Transverse colon (tissue), 4 donors: ENCODE measurements at regions not wholly inside any gene's neighbourhood (a gene's known extent, or its start where the extent isn't known, plus 50 kb on each side); places are given as distances from the start of the nearest gene placed in this dataset.
A peak's percentile ranks its signal among the peaks of the same experiment; 100 is the strongest.

ENCODE experiments used
- DNase-seq: peaks from one replicate; pipeline ENCODE4 v3.0.0-alpha.2; 2019
- H3K27ac ChIP-seq, 4 donors: fragments of 200-600 bp; sonication (generic); 2 replicates each; pipeline ENCODE4 v1.5.1; 2016 to 2018; ENCODE audit warnings: inconsistent platforms in 4 of 4
- H3K27me3 ChIP-seq: fragments of 200-600 bp; sonication (generic); 2 replicates; pipeline ENCODE4 v1.5.1; 2017; ENCODE audit warnings: inconsistent platforms
- H3K36me3 ChIP-seq, 4 donors: fragments of 200-600 bp; sonication (generic); 2 replicates each; pipeline ENCODE4 v1.5.1; 2017 to 2019; ENCODE audit warnings: inconsistent platforms in 4 of 4
- H3K4me1 ChIP-seq, 4 donors: fragments of 200-600 bp; sonication (generic); 2 replicates each; pipeline ENCODE4 v1.5.1; 2017 to 2020; ENCODE audit warnings: inconsistent platforms in 4 of 4
- H3K4me3 ChIP-seq, 4 donors: fragments of 200-600 bp; sonication (generic); 1 replicate in 1 of 4; 2 replicates in 3 of 4; pipeline versions ENCODE4 v1.5.1 to v1.6.1; 2017 to 2019; ENCODE audit warnings: inconsistent platforms in 4 of 4
- H3K9me3 ChIP-seq, 2 donors: fragments of 200-600 bp; sonication (generic); 2 replicates each; pipeline ENCODE4 v1.5.1; 2017 to 2019; ENCODE audit warnings: inconsistent platforms in 2 of 2
- EP300 ChIP-seq: sonication (generic); formaldehyde crosslinking; IDR thresholded peaks from one replicate; pipeline ENCODE4 v1.6.1; 2017; ENCODE audit warnings: antibody characterized with exemption, low read depth
- POLR2A ChIP-seq: fragments of 450-650 bp; IDR thresholded peaks from one replicate; pipeline ENCODE4 v1.6.1; 2016; ENCODE audit warnings: antibody characterized with exemption, mild to moderate bottlenecking, moderate library complexity
- POLR2AphosphoS5 ChIP-seq, 3 donors: sonication (generic); formaldehyde crosslinking; IDR thresholded peaks; one replicate each; pipeline ENCODE4 v1.6.1; 2016; ENCODE audit warnings: antibody characterized with exemption in 3 of 3
- WGBS, 2 donors: methylation state at CpG; one replicate each; pipeline ENCODE4 v1.1.5; 2018; ENCODE audit warnings: low coverage in 1 of 2; 5-methylcytosine and 5-hydroxymethylcytosine counted together
- in situ Hi-C, 4 donors: fragments of 200-750 bp; cut with MboI; loops; one replicate each; pipeline versions ENCODE4 v1.15.0 to v1.15.1; 2017; ENCODE audit warnings: low sequenced_read_pairs in 3 of 4, low pct_ligation_motif_present in 1 of 4, low pct_unique_long_range_greater_than_20kb in 1 of 4
- intact Hi-C: fragments of 100-400 bp; cut with DNase I; formaldehyde crosslinking; loops from one replicate; pipeline ENCODE4 v1.15.1; 2023; ENCODE audit warnings: low total_unique reads
- TF ChIP-seq, protein P1 (sequence below), 5 experiments: fragments of 200-600 bp in 3 of 5; fragments of 450-650 bp in 2 of 5; sonication (generic) in 3 of 5; IDR thresholded peaks; 1 replicate in 2 of 5; 2 replicates in 3 of 5; pipeline ENCODE4 v1.5.1; 2016 to 2017; ENCODE audit warnings: antibody characterized with exemption in 5 of 5, inconsistent platforms in 3 of 5, mild to moderate bottlenecking in 2 of 5, moderate library complexity in 1 of 5

DNA sequence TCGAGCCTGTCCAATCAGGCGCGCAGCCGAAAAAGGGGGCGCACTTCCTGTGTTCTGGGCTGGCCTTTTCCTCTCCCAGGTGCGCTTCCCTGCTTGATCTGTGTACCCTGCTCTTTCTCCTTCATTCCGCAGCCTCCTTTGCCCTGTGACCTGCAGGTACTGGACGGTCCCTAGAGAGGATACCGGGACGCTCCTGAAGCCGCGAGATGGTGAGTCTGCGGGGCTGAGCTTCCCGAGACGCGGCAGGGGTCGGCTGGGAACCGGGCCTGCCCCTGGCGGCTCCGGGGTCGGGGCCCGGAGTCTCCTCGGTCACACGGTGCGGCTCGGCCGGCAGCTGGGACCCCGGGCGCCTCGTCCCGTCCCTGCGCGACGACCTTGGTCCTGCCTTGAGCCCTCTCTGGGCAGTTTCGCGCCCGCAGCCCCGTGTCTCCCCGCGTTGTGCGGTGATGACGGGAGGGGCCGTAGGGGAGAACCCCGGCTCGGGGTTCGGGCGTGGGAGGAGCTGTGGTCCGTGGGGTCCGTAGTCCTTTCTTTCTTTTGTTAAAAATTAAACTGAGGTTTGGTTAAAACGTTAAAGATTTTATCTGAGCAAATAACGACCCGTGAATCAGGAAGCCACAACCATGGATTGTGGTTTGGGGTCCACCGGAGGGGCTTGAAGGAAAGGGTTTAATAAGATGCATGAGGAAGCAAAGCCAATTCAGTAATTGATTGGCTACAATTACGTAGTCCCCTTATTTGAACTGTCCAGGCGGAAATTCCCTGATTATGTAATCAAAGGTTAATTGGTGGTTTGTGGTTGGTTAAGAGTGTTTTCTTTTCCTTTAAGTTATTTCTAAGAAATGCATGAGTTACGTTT lies 172.8 kb upstream of the ZNF267 start:
- intact Hi-C loops = no loop called here
- Histone ChIP-seq H3K9me3 (no peaks in the 10 kb centered on the region), H3K27me3 (no peaks in the 10 kb centered on the region), H3K36me3 (peaks cover 0 to 16% (median 5%) of the 10 kb centered on the region in 4 donors), H3K4me3 (peak overlapping the region; percentile 72 to 89 (median 86)), H3K27ac (peak overlapping the region; percentile 50 to 84 (median 76)), H3K4me1 (peaks cover 0 to 13% (median 8%) of the 10 kb centered on the region in 4 donors)
- TF ChIP-seq, protein P1, sequence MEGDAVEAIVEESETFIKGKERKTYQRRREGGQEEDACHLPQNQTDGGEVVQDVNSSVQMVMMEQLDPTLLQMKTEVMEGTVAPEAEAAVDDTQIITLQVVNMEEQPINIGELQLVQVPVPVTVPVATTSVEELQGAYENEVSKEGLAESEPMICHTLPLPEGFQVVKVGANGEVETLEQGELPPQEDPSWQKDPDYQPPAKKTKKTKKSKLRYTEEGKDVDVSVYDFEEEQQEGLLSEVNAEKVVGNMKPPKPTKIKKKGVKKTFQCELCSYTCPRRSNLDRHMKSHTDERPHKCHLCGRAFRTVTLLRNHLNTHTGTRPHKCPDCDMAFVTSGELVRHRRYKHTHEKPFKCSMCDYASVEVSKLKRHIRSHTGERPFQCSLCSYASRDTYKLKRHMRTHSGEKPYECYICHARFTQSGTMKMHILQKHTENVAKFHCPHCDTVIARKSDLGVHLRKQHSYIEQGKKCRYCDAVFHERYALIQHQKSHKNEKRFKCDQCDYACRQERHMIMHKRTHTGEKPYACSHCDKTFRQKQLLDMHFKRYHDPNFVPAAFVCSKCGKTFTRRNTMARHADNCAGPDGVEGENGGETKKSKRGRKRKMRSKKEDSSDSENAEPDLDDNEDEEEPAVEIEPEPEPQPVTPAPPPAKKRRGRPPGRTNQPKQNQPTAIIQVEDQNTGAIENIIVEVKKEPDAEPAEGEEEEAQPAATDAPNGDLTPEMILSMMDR (IDR thresholded peaks at IDR 0.05) = peak in 2 of 5 experiments; percentile 6 to 9
- TF ChIP-seq POLR2A = peak; percentile 43
- peak in 1 of 3 donors; percentile 34 for TF ChIP-seq POLR2AphosphoS5 (IDR thresholded peaks at IDR 0.05)
- no peak for TF ChIP-seq EP300
- DNase-seq = peak; percentile 93
- WGBS, 2 donors = 1 to 8% methylated on average over 6 to 56 of the region's 56 CpGs
- in situ Hi-C loops = loop anchor here in 1 of 4 donors (25.0 kb wide), 1 partner anchor 738 kb away; the partner anchor contains the start of gene SETD1A

DNA sequence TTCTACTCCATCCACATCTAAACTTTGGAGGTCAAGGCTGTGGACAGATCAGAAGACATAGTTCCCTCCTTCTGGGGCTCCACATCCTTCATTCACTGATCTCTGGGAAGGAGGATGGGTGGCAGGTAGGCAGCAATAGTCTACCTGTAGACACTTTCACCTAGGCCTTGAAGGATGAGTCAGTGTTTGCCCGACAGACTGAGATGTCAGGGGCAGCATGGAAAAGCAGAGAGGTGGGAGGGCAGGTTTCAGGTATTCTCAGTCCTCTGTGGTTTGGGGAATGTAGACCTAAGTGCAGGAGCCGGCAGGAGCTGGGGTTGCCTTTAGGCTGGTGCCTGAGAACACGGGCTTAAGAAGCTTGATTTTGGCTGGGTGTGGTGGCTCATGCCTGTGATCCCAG lies 171.9 kb upstream of the ZNF267 start:
- Histone ChIP-seq H3K36me3 (peaks cover 0 to 23% (median 9%) of the 10 kb centered on the region in 4 donors), H3K9me3 (no peaks in the 10 kb centered on the region), H3K27ac (peak overlapping the region in 1 of 4 donors; percentile 74), H3K4me3 (peak overlapping the region in 1 of 4 donors; percentile 89), H3K4me1 (peaks cover 0 to 13% (median 8%) of the 10 kb centered on the region in 4 donors), H3K27me3 (no peaks in the 10 kb centered on the region)
- DNase-seq = no peak
- intact Hi-C loops = no loop called here
- WGBS, 2 donors = 63% methylated on average over 3 of the region's 3 CpGs; no CpG with 5 or more reads in 1 of the 2 donors
- TF ChIP-seq, protein P1 (IDR thresholded peaks at IDR 0.05) = no peak
- TF ChIP-seq POLR2A (no peak), POLR2AphosphoS5 (IDR thresholded peaks at IDR 0.05) (no peak), EP300 (no peak)
- in situ Hi-C loops = loop anchor here in 1 of 4 donors (25.0 kb wide), 1 partner anchor 739 kb away; the partner anchor contains the start of gene SETD1A

DNA sequence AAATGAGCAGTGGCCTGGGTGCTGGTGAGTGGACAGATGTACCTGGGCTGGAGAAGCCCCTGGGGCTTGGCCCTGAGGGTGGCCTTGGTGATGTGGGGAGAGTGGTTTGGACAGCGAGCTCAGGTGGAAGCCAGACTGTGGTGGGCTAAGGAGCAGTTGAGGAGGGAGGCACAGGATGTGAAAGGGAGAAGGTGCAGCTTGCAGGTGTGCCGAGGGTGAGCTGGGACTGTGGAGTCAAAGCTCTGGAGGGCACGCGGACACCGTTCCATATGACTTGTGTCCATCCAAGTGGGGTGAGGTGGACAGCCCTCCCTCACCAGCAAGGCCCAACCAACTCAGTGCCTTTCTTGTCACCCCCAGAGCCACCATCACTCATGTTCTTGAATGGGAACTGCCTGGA lies 170.8 kb upstream of the ZNF267 start:
- WGBS, 2 donors = 97 to 100% methylated on average over 1 to 5 of the region's 5 CpGs
- intact Hi-C loops (no loop called here), in situ Hi-C loops (loop anchor here in 1 of 4 donors (25.0 kb wide), 1 partner anchor 740 kb away; the partner anchor contains the start of gene SETD1A)
- no peak overlapping the region for H3K4me3 ChIP-seq
- TF ChIP-seq POLR2A = no peak
- no peak for TF ChIP-seq EP300
- TF ChIP-seq POLR2AphosphoS5 (IDR thresholded peaks at IDR 0.05) = no peak
- no peaks in the 10 kb centered on the region for H3K9me3 ChIP-seq
- DNase-seq = no peak
- H3K36me3 ChIP-seq = peaks cover 0 to 27% (median 10%) of the 10 kb centered on the region in 4 donors
- peaks cover 0 to 13% (median 8%) of the 10 kb centered on the region in 4 donors for H3K4me1 ChIP-seq
- no peaks in the 10 kb centered on the region for H3K27me3 ChIP-seq
- no peak overlapping the region for H3K27ac ChIP-seq

DNA sequence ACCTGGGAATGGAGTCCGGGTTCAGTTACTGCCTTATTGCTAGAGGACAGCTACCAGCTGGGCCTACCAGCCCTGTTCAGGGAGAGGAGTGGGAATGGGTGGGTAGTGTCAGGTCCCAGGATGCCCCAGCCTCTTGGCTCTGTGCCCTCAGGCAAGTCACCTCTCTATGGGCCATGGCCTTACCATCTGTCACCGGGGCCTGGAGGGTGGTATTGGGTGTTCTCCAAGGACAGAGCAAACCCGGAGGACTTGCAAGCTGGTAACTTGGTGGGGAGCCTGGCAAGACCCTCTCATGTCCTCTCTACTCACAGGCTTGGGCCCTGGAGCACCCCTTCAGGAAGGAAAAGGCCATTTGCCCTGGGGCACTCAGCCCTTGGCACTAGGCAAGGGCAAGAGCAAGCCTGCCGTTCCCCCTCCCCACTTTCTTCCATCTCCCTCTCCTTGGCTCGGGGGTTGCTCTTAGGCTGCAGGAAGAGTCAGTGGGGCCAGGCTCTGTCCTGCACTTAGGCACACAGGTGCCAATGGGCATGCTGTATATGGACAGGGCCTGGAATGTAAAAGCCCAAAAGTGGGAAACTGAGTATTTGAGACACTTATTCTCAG lies 170.0 kb upstream of the ZNF267 start:
- intact Hi-C loops (no loop called here), in situ Hi-C loops (loop anchor here in 1 of 4 donors (25.0 kb wide), 1 partner anchor 741 kb away; the partner anchor contains the start of gene SETD1A)
- Histone ChIP-seq H3K4me3 (no peak overlapping the region), H3K27me3 (no peaks in the 10 kb centered on the region), H3K36me3 (peaks cover 0 to 27% (median 10%) of the 10 kb centered on the region in 4 donors), H3K4me1 (peaks cover 0 to 13% (median 8%) of the 10 kb centered on the region in 4 donors), H3K9me3 (no peaks in the 10 kb centered on the region), H3K27ac (no peak overlapping the region)
- DNase-seq = no peak
- 83% methylated on average over 4 of the region's 5 CpGs; no CpG with 5 or more reads in 1 of the 2 donors for WGBS, 2 donors
- TF ChIP-seq POLR2A (no peak), POLR2AphosphoS5 (IDR thresholded peaks at IDR 0.05) (no peak), EP300 (no peak)
- TF ChIP-seq, protein P1 (IDR thresholded peaks at IDR 0.05) = no peak
